GM18873 (cell line): ENCODE measurements at regions not wholly inside any gene's neighbourhood (a gene's known extent, or its start where the extent isn't known, plus 50 kb on each side); places are given as distances from the start of the nearest gene placed in this dataset.

Experiments
- ATAC-seq: cut with Tn5 transposase; IDR thresholded peaks from one replicate; pipeline ENCODE4 v1.9.1; 2021; ENCODE audit warnings: mild to moderate bottlenecking, moderate library complexity, moderate number of reproducible peaks; ENCODE audit not compliant: unreplicated experiment, low FRiP score

DNA sequence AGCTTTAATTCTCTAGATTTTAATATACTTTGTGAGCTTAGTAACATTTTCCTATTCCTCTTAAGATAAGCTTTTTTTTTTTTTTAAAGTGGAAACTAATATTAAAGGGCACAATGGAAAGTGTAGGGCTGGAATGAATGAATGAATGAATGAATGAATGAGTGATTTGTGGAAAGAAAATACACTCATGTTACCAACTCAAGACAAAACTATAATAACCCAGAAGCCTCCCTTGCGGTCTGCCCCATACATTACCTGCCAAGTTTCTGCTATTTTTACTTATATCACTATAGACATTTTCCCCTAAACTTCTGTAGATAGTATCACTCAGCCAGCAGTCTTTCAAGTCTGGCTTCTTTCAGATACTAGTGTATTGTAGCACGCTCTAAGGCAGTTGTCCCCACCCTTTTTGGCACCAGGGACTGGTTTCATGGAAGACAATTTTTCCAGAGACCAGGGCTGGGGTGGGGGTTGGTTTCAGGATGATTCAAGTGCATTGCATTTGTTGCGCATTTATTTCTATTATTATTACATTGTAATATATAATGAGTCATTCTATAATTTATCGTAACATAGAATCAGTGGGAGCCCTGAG, 932.2 kb downstream of the TBC1D22A start:
- ATAC-seq = no peak

DNA sequence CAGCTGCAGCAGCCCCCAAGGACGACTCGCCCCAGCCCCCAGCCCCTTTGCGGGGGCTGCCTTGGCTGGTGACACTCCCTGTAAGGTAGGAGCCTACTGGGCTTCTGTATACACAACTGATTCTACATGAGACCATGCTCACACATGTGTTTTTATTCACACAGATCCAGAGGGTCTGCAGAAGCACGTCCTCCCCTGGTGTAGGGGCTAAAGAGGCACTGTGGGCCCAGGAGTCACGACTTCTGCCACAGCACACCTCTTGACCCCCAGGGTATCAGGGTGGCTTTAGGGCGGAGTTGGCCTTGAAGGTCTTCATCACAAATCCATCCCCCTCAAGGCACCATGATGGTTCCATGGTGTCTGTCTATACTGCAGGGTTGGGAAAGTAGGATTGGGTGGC, 931.2 kb downstream of the TBC1D22A start:
- no peak for ATAC-seq

DNA sequence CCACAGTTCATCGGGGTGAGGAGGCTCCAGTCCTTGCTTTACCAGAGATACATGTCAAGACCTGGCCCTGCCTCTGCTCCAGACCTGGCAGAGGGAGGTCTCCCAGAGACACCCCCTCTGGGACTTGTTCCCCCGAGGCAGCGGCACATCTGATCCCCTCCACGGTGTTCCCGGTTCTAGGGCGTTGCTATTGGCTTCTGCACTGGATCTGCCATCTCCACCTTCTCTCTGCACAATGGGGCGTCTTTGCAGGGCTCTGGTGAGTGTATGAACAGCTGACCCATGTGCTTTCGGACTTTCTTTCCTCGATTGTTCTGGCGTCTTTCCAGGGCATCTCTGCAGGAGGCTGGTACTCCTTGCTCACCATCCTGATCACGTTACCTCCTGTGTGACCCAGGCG, 930.4 kb downstream of the TBC1D22A start:
- no peak for ATAC-seq

- ATAC-seq = no peak
Observed at GRCh38 chr22:47691152-47691895, 928.9 kb downstream of the TBC1D22A start.

- ATAC-seq = no peak
Observed at GRCh38 chr22:47690586-47690985, 928.1 kb downstream of the TBC1D22A start.

DNA sequence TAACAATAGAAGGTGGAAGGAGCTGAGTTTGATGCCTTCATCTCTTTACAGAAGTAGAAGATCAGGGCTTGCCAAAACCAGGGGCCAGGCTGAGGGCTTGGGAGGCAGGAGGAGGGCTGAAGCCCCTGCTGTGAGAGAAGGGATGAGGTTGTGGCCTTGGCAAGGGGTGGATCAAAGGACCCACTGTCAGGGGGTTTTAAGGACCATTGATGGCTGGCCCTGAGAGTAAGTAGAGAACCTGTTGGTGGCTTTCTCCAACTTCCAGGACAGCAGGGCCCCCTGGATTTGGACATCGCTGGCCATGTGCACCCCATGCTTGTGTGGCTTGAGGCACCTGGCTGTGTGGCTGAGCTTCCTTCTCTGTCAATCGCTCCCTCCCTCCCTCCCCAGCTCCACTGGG, 927.7 kb downstream of the TBC1D22A start:
- ATAC-seq = no peak

DNA sequence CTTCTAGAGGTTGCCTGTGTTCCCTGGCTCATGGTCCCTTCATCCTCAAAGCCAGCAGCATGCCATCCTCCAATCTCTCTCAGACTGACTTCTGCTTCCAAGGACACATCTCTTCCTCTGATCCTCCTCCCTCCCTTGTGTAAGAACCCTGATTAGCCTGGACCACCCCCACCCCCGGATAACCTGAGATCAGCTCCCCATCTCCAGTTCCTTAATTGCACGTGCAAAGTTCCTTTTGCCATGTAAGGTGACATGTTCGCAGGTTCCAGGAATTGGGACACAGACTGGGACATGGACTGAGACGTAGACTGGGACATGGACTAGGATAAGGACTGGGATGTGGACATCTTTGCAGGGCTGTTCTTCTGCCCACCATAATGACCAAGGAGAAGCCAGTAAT, 925.3 kb downstream of the TBC1D22A start:
- no peak for ATAC-seq

DNA sequence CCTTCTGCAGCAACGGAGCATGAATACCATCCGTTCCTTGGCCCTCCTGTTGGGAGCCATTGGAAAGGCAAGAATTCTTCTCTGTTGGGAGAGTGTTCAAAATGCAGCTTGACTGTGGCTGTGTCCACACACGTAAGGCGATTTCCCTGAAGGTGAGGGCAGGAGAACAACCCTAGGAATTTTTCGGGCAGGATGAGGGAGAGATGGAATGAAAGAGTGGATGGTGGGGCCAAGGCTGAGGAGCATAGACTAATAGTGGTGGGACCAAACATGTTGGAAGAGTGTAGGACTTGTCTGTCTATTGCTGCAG, 924.9 kb downstream of the TBC1D22A start:
- no peak for ATAC-seq

DNA sequence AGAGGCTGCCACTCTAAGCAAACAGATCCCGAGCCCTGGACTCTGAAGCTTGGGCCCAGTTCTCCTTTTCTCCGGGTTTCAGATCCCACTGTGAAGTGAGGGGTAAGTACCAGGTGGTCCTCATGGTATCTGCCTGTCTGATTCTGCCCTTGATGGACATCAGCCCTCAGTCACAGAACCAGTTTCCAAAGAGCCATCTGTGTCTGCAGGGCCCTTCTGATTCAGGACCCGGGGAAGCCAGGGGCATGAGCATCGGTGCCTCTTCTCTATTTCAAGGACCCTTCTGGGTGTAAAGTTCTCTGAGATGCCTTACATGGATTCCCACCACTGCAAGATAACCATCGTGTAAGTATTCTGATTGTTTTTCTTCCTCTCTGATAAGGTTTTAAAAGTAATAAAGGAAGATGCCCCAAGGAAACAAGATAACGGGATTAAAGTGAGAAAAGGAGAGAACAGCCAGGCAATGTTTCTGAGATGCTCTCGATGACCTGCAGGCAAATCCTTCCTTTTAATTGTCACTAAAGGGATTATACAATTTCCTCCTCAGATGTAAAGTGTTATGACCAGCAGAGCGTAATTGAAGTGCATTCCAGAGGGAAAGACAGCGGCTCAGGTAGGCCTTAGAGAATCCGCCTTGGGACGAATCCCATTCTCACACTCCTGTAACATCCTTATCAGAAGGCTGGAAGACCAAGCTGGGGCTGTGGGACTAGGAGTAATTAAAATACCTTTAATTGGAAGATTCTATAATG, 924.3 kb downstream of the TBC1D22A start:
- no peak for ATAC-seq

DNA sequence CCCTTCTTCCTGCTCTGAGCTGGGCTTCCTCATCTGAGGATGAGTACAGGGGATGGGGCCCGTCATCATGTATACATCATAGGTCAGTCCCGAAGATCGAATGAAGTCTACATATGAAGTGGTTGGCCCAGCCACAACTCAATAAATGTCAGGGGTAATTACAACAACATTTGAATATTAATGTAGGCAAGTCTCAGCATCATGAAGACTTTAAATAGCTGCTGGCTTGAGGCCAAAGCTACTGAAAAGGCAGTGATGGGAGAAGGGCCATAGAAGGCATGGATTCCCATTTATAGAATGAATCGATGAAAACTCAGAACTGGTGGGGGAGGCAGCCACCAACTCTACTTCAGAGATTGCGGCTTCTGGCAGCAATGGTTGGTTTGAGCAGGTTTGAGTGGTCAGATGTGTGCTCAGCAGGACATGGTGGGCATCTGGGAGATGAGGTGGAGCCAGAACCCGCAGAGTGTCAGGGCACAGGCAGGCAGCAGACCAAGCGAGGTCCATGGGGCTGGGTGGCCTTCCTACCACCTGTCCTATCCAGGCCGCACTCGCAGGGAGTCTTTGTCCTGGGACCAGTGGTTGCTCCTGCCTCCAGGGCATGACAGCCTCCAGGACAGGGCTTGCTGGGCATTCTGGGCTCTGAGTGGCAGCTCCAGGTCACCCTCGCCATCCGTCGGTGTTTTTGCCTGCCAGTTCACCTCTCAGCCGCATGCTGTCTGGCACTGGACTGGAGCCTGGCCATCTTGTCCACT, 919.1 kb downstream of the TBC1D22A start:
- no peak for ATAC-seq

- ATAC-seq = no peak
Observed at GRCh38 chr22:47678636-47679287, 916.3 kb downstream of the TBC1D22A start.

GRCh38 chr22:47678048-47678447, 915.6 kb downstream of the TBC1D22A start:
- no peak for ATAC-seq

- no peak for ATAC-seq
Observed at GRCh38 chr22:47676685-47677084, 914.2 kb downstream of the TBC1D22A start.

DNA sequence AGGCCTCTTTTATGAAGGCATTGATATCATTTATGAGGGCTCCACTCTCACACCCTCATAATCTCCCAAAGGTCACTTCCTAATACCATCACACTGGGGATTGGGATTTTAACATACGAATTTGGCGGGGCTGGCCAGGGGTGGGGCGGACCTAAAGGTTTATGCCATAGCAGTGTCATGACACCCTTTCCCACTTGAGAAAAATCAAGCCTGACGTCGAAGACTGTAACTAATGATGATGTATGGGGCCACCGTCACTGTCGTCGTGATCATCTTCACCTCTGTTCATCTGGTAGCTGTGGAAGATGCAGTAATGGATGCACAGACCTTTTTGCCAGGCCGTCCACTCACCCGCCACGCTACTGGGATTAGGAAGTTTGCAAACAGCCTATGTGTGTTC, 912.1 kb downstream of the TBC1D22A start:
- ATAC-seq = no peak

- ATAC-seq = no peak
Observed at GRCh38 chr22:47673557-47673956, 911.1 kb downstream of the TBC1D22A start.

DNA sequence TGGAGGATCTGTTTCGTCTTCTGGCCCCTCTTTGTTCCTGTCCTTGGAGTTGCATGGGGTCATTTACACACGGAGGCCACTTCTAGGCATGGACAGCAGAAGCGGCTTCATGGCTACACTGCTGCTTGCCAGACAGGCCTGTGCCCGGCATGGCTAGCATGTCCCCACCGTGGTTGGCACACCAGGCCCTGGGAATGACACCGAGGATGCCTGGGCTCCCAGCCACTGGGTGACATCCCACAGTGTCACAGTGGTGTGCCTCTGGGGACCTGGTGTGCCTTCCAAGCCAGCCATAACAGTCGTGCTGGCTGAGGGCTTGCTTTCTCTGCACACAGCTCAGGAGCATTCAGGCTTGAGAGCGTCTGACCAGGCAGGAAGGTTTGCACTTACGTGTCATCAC, 910.1 kb downstream of the TBC1D22A start:
- no peak for ATAC-seq

- ATAC-seq = no peak
Observed at GRCh38 chr22:47665151-47665550, 902.7 kb downstream of the TBC1D22A start.

GRCh38 chr22:47663615-47664605, 901.5 kb downstream of the TBC1D22A start:
- no peak for ATAC-seq

DNA sequence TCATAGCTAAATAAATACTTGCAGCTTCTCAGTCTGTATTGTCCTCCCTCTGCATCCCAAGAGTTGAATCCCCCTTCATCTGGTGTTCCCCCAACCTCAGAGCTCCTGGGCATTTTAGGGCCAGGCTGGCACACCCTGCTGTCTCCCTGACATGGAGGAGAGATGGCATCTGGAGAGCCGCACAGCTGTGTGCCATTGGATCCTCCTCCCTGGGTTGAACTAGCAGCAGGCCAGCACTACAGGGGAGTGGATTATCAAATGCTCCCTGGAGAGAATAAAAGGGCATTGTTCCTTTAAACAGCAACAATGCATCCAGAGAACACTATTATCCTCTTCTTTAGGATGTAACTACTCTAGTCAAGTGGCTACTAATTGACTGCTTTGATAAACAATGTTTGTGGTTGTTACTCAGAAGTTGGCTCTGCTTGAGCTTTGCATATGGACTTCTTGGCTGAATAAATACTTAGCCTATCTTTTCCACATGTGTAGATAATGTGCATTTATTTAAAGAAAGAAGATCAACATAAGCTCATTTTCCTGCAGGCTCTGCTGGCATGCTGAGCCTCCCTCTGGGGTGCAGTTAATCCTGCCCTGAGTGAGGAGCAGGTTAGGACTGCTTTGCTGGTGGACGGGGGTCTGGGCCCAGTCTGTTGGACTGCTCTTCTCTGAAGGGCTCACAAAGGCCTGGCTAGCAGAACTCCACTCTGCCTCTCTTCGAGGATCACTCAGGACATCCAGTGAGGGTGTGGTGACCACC, 897.2 kb downstream of the TBC1D22A start:
- no peak for ATAC-seq
